IMR-90 (cell line): ENCODE measurements at regions not wholly inside any gene's neighbourhood (a gene's known extent, or its start where the extent isn't known, plus 50 kb on each side); places are given as distances from the start of the nearest gene placed in this dataset.

ENCODE experiments used
- ATAC-seq: fragments of 200-7000 bp; cut with Tn5 transposase; 2 replicates; pipeline ENCODE4 v1.9.1; 2020; ENCODE audit warnings: low read depth, mild to moderate bottlenecking, moderate library complexity
- BruUV-seq: library from RNA; stranded (reverse); fragments of 400-500 nt; replicated peaks from 2 replicates; lab custom pipeline; 2021; lab: Mats Ljungman, UMichigan
- CTCF ChIA-PET: fragments of 300-600 bp; formaldehyde crosslinking; extraction: SDS; loops from one replicate; lab custom pipeline; 2021; ENCODE audit warnings: antibody characterized with exemption; lab: Yijun Ruan, JAX
- POLR2A ChIA-PET: fragments of 300-600 bp; sonication (Branson Sonifier 250); formaldehyde crosslinking; loops from one replicate; lab custom pipeline; 2022; ENCODE audit warnings: antibody characterized with exemption; ENCODE audit not compliant: unreplicated experiment; lab: Charles Lee
- DNase-seq: peaks from one replicate; pipeline ENCODE4 v3.0.0; 2013
- H2AFZ ChIP-seq: replicated peaks from 2 replicates; pipeline ENCODE3; 2013; ENCODE audit warnings: low read length, mild to moderate bottlenecking; ENCODE audit not compliant: poor library complexity
- H2AK5ac ChIP-seq: 2 replicates; pipeline ENCODE4 v1.6.1; 2013; ENCODE audit warnings: low read depth, low read length, inconsistent platforms
- H2AK9ac ChIP-seq: replicated peaks from 2 replicates; pipeline ENCODE3; 2013; ENCODE audit warnings: mild to moderate bottlenecking, low read depth, low read length, moderate library complexity; ENCODE audit not compliant: poor library complexity
- H2BK120ac ChIP-seq: 2 replicates; pipeline ENCODE4 v1.6.1; 2013; ENCODE audit warnings: low read depth, low read length, inconsistent platforms
- H2BK15ac ChIP-seq: 3 replicates; pipeline ENCODE4 v1.6.1; 2013; ENCODE audit warnings: low read depth, low read length, inconsistent platforms
- H2BK20ac ChIP-seq: 2 replicates; pipeline ENCODE4 v1.6.1; 2013; ENCODE audit warnings: low read depth, mild to moderate bottlenecking, inconsistent platforms, low read length, moderate library complexity
- H2BK5ac ChIP-seq: 2 replicates; pipeline ENCODE4 v1.6.1; 2013; ENCODE audit warnings: mild to moderate bottlenecking, low read depth, low read length, inconsistent platforms; ENCODE audit not compliant: poor library complexity, severe bottlenecking
- H3K14ac ChIP-seq: replicated peaks from 2 replicates; pipeline ENCODE4 v1.6.1; 2013; ENCODE audit warnings: low read depth, low read length, inconsistent platforms
- H3K18ac ChIP-seq: 2 replicates; pipeline ENCODE4 v1.6.1; 2013; ENCODE audit warnings: low read depth, low read length, control low read depth
- H3K23ac ChIP-seq: 2 replicates; pipeline ENCODE4 v1.6.1; 2013; ENCODE audit warnings: low read depth, low read length, inconsistent platforms
- H3K27ac ChIP-seq: 2 replicates; pipeline ENCODE4 v1.5.1; 2013; ENCODE audit warnings: mild to moderate bottlenecking, control low read depth, low read length; ENCODE audit not compliant: insufficient read depth
- H3K27me3 ChIP-seq: 2 replicates; pipeline ENCODE4 v1.6.1; 2013; ENCODE audit warnings: low read length; ENCODE audit not compliant: control insufficient read depth, insufficient read depth
- H3K36me3 ChIP-seq: 2 replicates; pipeline ENCODE4 v1.6.1; 2013; ENCODE audit warnings: low read length, mixed read lengths; ENCODE audit not compliant: control insufficient read depth, insufficient read depth
- H3K4ac ChIP-seq: 2 replicates; pipeline ENCODE4 v1.6.1; 2013; ENCODE audit warnings: low read depth, low read length, inconsistent platforms
- H3K4me1 ChIP-seq: 2 replicates; pipeline ENCODE4 v1.6.1; 2013; ENCODE audit warnings: low read length, mixed read lengths; ENCODE audit not compliant: control insufficient read depth, insufficient read depth
- H3K4me2 ChIP-seq: 2 replicates; pipeline ENCODE4 v1.6.1; 2013; ENCODE audit warnings: low read depth, mild to moderate bottlenecking, control low read depth, low read length, moderate library complexity
- H3K4me3 ChIP-seq: 2 replicates; pipeline ENCODE4 v1.5.1; 2013; ENCODE audit warnings: low read depth, mild to moderate bottlenecking, control low read depth, low read length, moderate library complexity; ENCODE audit not compliant: insufficient read depth
- H3K56ac ChIP-seq: 2 replicates; pipeline ENCODE4 v1.6.1; 2013; ENCODE audit warnings: low read length, inconsistent platforms; ENCODE audit not compliant: insufficient read depth; ENCODE audit errors: extremely low read depth
- H3K79me1 ChIP-seq, 2 experiments: 2 replicates each; pipeline ENCODE4 v1.6.1; 2013; ENCODE audit warnings: low read length in 2 of 2, inconsistent platforms in 1 of 2, low read depth in 1 of 2
- H3K9ac ChIP-seq: 2 replicates; pipeline ENCODE4 v1.6.1; 2013; ENCODE audit warnings: low read depth, low read length, control low read depth
- H3K9me1 ChIP-seq: 2 replicates; pipeline ENCODE4 v1.6.1; 2013; ENCODE audit warnings: low read length, inconsistent platforms; ENCODE audit not compliant: insufficient read depth
- H3K9me3 ChIP-seq: 2 replicates; pipeline ENCODE4 v1.6.1; 2013; ENCODE audit warnings: low read length; ENCODE audit not compliant: control insufficient read depth, insufficient read depth
- H4K20me1 ChIP-seq: 2 replicates; pipeline ENCODE4 v1.6.1; 2013; ENCODE audit warnings: low read length, inconsistent platforms; ENCODE audit not compliant: insufficient read depth
- H4K5ac ChIP-seq: 2 replicates; pipeline ENCODE4 v1.6.1; 2013; ENCODE audit warnings: mild to moderate bottlenecking, low read depth, low read length, control low read depth
- H4K8ac ChIP-seq, 2 experiments: 2 replicates each; pipeline ENCODE4 v1.6.1; 2013; ENCODE audit warnings: low read depth in 2 of 2, low read length in 2 of 2, control low read depth in 1 of 2, inconsistent platforms in 1 of 2
- H4K91ac ChIP-seq: 2 replicates; pipeline ENCODE4 v1.6.1; 2013; ENCODE audit warnings: low read depth, low read length, inconsistent platforms; ENCODE audit not compliant: insufficient read depth
- CTCF ChIP-seq: conservative IDR thresholded peaks from 2 replicates; pipeline ENCODE4 v1.5.1; 2012; ENCODE audit warnings: mild to moderate bottlenecking, low read depth, low read length, improper control_type of control experiment
- MAFK ChIP-seq: IDR thresholded peaks from 2 replicates; pipeline ENCODE4 v1.6.1; 2012; ENCODE audit warnings: low read depth, low read length, improper control_type of control experiment
- RAD21 ChIP-seq: IDR thresholded peaks from 2 replicates; pipeline ENCODE4 v1.6.1; 2012; ENCODE audit warnings: low read length, improper control_type of control experiment
- SMC3 ChIP-seq: fragments of 150-350 bp; IDR thresholded peaks from 2 replicates; pipeline ENCODE4 v1.6.1; 2016; ENCODE audit warnings: low read depth, mild to moderate bottlenecking, antibody characterized with exemption, low read length, moderate library complexity
- dilution Hi-C: fragments of 300-500 bp; cut with HindIII; formaldehyde crosslinking; loops from one replicate; pipeline ENCODE4 v1.14.3; 2018; ENCODE audit warnings: low sequenced_read_pairs; ENCODE audit not compliant: unreplicated experiment
- in situ Hi-C: fragments of 300-500 bp; cut with MboI; formaldehyde crosslinking; loops from 3 replicates; pipeline ENCODE4 v1.14.3; 2019; ENCODE audit warnings: low sequenced_read_pairs, inconsistent platforms, mixed read lengths
- intact Hi-C: fragments of 100-400 bp; cut with micrococcal nuclease; formaldehyde crosslinking; loops from 2 replicates; pipeline ENCODE4 v1.10.0; 2022

DNA sequence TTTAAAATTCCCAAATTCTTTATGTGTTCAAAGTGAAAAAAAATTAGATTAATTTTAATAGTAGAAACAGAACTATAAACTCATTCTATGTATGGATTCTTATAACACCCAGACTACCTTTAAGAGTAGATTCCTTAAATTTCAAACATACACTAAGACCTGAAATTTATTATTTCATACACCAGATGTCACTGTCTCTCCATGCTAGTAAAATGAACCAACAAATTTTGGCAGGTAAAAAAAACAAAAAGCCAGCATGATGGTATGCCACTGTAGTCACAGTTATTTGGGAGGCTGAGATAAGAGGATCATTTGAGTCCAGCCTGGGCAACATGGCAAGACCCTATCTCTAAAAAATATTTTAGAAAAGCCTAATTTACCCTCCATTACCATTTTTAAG is 461.3 kb upstream of the NAALADL2 start:
- Histone ChIP-seq H3K36me3 (no peaks in the 10 kb centered on the region), H3K4ac (no peak overlapping the region), H4K20me1 (no peaks in the 10 kb centered on the region), H3K4me3 (no peak overlapping the region), H4K5ac (no peak overlapping the region; the same call in 1 of the 2 replicates), H3K4me2 (no peak overlapping the region), H3K4me1 (no peaks in the 10 kb centered on the region), H4K91ac (peak overlapping the region; percentile 49; the same call in 1 of the 2 replicates), H3K18ac (no peak overlapping the region), H2AK5ac (no peak overlapping the region), H3K27me3 (no peaks in the 10 kb centered on the region), H2BK120ac (no peak overlapping the region), H4K8ac (no peak overlapping the region), H3K79me1 (no peaks in the 10 kb centered on the region), H3K14ac (no peak overlapping the region), H3K9ac (no peak overlapping the region), H3K27ac (no peak overlapping the region), H2AK9ac (no peak overlapping the region), H3K9me1 (no peaks in the 10 kb centered on the region), H2BK5ac (no peak overlapping the region), H2BK20ac (no peak overlapping the region), H2BK15ac (no peak overlapping the region), H3K56ac (no peak overlapping the region), H3K9me3 (no peaks in the 10 kb centered on the region), H3K23ac (no peak overlapping the region), H2AFZ (no peak overlapping the region)
- TF ChIP-seq SMC3: peak; percentile 76
- TF ChIP-seq MAFK: no peak
- TF ChIP-seq CTCF: peak; percentile 60
- peak; percentile 72 for TF ChIP-seq RAD21
- in situ Hi-C loops (no loop called here), intact Hi-C loops (loop anchor here (2.0 kb wide), 1 partner anchor 273 kb away; no protein-coding TSS in a partner anchor), dilution Hi-C loops (no loop called here)
- ChIA-PET POLR2A (no interaction called here), CTCF (no interaction called here)
- DNase-seq (peak; percentile 50), ATAC-seq (0 out of 2 replicates have a peak, but pooled peaks have one; percentile 24)
- BruUV-seq: no TSS peak
